NCI-H2107 treated with DMSO at 0.1 percent for 48 hours (cell line): ENCODE measurements at regions not wholly inside any gene's neighbourhood (a gene's known extent, or its start where the extent isn't known, plus 50 kb on each side); places are given as distances from the start of the nearest gene placed in this dataset.

ENCODE experiments used
- DNase-seq: peaks from one replicate; lab custom pipeline; 2025; ENCODE audit not compliant: unreplicated experiment; lab: John Stamatoyannopoulos, UW

GRCh38 chrX:16222151-16222550 lies 54.9 kb downstream of the MAGEB17 start:
- DNase-seq: no peak

GRCh38 chrX:16223385-16223784 lies 56.1 kb downstream of the MAGEB17 start:
- no peak for DNase-seq

DNA sequence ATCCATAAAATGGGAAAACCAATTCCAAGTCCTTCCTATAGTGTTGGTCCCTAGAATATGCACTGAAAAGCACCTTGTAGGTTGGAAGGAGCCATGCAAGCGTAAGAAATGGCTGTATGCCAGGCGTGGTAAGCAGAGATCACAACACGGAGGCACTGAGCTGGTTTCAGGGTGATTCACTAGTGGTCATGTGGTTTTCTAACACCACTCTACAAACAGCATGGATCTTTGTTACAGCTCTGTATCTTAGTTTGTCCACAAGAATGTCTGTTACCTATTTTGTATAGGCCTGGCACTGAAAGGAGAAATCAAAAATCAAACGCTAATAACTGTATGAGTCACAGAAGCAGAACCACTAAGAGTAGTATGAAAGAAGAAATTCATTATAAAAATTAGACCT lies 71.9 kb downstream of the MAGEB17 start:
- no peak for DNase-seq

DNA sequence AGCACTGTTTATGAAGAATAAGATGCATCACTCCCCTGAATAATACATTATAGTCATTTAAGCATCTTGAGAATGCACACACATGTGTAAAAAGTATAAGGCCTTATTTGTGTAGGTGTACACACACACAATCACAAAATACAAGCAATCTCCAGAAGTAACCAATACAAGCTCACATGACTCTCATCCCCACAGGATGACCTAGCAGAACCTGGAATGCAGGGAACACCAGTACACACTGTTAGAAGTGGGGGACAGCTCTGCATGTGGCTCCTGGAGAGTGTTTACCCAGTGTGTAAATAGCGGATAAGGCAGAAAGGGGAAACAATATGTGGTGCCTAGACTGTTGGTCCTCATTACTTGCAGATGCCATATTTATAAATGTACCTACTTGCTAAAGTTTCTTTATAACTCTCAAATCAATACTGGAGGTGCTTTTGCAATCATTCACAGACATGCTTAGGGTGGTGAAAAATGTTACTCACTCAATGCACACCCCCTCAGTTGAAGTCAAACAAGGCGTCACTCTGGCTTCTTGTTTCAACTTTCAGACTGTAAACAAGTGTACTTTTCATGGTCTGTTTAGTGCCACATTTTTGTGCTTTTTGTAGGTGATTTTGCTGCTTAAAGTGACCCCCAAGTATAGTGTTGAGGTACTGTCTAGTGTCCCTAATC lies 73.1 kb downstream of the MAGEB17 start:
- DNase-seq: no peak

DNA sequence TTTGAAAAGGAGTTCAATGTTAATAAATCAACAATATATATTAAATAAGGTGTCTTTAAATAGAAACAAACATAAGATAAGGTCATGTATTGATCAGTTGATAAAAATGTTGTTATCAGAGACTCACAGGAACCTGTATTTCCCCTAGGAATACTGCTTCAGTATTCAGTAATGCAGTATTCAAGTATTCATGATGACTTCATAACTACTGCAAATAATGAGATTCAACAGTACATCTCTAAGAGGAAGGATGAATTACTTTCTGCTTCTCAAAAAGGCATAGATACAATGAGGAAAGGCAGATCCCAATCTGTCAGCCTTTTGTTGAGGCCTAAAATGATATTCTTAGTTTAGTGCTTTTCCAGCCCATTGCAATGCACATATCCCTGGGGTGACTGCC lies 73.7 kb downstream of the MAGEB17 start:
- no peak for DNase-seq

DNA sequence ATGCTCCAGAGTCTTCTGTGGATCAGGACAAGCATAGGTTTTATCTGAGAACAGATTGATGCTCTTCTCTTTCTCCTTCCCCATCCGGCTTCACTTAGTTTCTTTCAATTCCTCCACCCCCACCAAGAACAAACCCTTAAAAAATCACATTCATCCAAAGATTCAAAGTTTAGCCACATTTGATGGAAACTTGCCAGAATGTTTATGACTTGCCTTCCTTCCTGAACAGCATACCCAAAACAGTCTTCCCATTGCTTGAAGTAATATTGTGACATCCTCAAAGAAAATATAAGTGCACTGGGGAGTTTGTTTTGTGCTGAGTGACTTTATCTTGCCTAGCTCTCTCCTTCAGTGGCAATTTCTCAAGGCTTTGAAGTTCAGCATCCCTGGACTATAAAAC lies 83.0 kb downstream of the MAGEB17 start:
- DNase-seq: no peak

DNA sequence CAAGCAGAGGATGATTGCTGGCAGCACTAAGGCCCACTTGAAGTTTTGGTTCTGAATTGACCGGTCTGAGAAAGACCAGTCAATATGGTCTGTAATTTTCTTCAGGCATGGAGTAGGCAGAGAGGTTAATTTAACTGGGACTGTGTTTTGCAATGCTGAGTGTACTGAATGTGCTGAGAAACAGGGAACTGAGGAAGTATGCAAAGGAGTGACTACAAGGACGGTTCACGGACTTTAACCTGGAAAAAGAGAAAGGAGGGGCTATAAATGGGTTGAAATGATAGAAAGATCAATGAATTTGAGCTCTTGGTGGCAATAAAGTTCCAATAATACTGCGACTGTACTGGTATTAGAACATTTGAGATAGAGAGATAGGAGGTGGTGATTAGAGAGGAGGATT lies 84.5 kb downstream of the MAGEB17 start:
- DNase-seq: no peak

- no peak for DNase-seq
These were observed 91.6 kb downstream of the MAGEB17 start for GRCh38 chrX:16258882-16259281.

- DNase-seq: no peak
These were observed 100.2 kb downstream of the MAGEB17 start for GRCh38 chrX:16267431-16267830.

- DNase-seq: no peak
These were observed 100.9 kb downstream of the MAGEB17 start for GRCh38 chrX:16268206-16268605.

DNA sequence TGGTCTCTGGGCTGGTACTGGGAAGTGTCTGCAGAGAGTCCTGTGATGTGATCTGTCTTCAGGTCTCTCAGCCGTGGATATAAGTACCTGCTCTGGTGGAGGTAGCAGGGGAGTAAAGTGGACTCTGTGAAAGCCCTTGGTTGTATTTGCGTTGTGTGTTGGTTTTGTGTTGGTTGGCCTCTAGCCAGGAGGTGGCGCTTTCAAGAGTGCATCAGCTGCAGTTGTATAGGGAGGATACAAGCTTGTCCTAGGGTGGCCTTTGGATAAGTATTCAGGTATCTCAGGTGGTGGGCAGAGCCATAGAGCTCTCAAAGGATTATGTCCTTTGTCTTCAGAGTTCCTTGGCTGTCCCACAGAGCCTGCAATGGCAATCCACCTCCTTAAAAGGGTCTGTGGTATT lies 111.6 kb downstream of the MAGEB17 start:
- no peak for DNase-seq

- DNase-seq: no peak
These were observed 114.9 kb downstream of the MAGEB17 start for GRCh38 chrX:16282209-16282608.

- DNase-seq: no peak
These were observed 117.6 kb downstream of the MAGEB17 start for GRCh38 chrX:16284842-16285241.

DNA sequence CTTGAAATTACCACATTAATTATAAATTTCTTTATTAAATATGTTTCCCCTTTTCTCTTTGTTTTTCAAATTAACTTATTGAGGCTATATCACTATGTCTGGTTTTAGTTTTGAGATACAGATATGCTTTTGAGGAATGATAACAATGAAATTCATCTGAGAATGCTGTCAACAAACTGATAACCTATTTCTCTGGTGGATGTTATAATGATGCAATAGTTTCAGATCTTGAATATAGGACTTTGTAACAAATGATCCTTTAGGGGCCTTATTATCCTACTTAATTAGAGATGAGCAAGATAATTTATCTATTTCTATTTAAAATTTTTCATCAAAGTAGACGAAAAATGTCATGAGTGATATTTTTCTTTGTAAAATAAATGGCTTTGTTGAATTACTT lies 123.7 kb downstream of the MAGEB17 start:
- no peak for DNase-seq

- DNase-seq: no peak
These were observed 133.6 kb downstream of the MAGEB17 start for GRCh38 chrX:16300831-16301230.

DNA sequence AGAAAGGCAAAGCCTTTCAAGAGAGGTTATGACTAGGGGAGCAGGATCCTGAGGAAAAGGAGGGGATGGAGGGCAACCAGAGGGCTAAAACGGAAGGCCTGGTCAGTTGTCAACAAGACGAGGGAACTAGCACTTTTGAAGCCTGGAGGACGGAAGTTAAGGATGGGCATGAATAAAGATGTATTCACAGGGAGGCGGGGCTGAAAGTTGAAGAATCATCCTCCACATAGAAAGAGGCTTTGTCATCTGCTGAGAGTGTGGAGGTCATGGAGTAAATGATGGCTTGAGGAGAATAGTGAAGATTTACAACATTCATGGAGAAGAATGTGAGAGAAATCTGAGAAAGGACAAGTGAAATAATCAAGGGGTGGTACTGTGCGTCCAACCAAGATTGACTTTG lies 137.5 kb downstream of the MAGEB17 start:
- DNase-seq: no peak

- no peak for DNase-seq
These were observed 137.9 kb downstream of the MAGEB17 start for GRCh38 chrX:16305187-16305586.

DNA sequence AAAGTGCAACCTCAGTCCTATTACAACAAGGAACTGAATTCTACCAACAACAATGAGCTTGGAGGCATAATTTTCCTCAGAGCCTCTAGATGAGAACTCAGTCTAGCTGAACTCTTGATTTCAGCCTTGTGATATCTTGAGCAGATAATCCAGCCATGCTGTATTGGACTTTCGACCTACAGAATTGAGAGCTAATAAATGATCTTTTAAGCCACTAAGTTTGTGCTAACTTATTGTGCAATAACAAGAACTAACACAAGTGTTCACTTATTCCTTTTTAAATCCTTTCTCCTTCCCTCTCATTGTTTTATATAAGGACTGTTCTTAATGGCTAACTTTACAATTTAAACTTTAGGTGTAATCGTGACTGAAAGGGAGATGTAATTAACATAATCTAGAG lies 140.7 kb downstream of the MAGEB17 start:
- no peak for DNase-seq

DNA sequence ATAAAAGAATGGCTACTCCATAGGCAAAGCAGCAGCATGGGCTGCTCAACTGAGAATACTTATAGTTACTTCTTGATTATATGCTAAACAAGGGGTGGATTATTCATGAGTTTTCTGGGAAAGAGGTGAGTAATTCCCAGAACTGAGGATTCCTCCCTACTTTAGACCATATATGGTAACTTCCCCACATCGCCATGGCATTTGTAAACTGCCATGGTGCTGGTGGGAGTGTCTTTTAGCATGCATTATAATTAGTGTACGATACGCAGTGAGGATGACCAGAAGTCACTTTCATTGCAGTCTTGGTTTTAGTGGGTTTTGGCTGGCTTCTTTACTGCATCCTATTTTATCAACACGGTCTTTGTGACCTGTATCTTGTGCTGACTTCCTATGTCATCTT lies 141.5 kb downstream of the MAGEB17 start:
- DNase-seq: no peak

GRCh38 chrX:16310326-16310725 lies 143.0 kb downstream of the MAGEB17 start:
- no peak for DNase-seq

- no peak for DNase-seq
These were observed 144.4 kb downstream of the MAGEB17 start for GRCh38 chrX:16311671-16312070.

GRCh38 chrX:16312761-16313623 lies 145.7 kb downstream of the MAGEB17 start:
- DNase-seq: no peak

DNA sequence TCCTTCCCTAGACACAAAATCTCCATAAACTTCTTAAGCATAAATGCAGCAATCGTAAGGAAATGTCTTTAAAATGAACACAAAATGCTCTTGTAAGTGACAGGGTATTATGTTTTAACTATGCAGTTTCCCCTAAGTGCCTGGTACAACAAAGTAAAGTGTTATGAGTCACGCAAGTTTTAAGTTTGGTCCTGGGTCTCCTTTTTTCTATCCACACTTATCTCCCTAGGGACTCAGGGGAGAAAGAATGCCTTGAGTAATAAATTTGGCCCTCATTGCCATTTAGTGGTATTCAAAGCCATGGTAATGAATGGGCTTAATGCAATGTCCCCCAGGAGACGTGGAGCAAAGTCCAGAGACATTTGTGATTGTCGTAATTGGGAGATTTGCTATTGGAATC lies 149.1 kb downstream of the MAGEB17 start:
- no peak for DNase-seq
